GM18502 (cell line): ENCODE measurements at regions not wholly inside any gene's neighbourhood (a gene's known extent, or its start where the extent isn't known, plus 50 kb on each side); places are given as distances from the start of the nearest gene placed in this dataset.

Experiments
- ATAC-seq: cut with Tn5 transposase; IDR thresholded peaks from one replicate; pipeline ENCODE4 v1.9.1; 2021; ENCODE audit warnings: mild to moderate bottlenecking; ENCODE audit not compliant: unreplicated experiment, poor library complexity

- ATAC-seq = no peak
These were observed 190.6 kb upstream of the LNX1 start for GRCh38 chr4:53781629-53782457.

- ATAC-seq = no peak
These were observed 189.6 kb upstream of the LNX1 start for GRCh38 chr4:53780736-53781400.

- ATAC-seq = no peak
These were observed 187.7 kb upstream of the LNX1 start for GRCh38 chr4:53779025-53779424.

- ATAC-seq = no peak
These were observed 186.9 kb upstream of the LNX1 start for GRCh38 chr4:53778155-53778554.

- no peak for ATAC-seq
These were observed 186.1 kb upstream of the LNX1 start for GRCh38 chr4:53777244-53777984.

- no peak for ATAC-seq
These were observed 184.9 kb upstream of the LNX1 start for GRCh38 chr4:53776141-53776540.

- no peak for ATAC-seq
These were observed 184.1 kb upstream of the LNX1 start for GRCh38 chr4:53775381-53775780.

GRCh38 chr4:53771326-53771725 is 180.0 kb upstream of the LNX1 start:
- no peak for ATAC-seq

- ATAC-seq = no peak
These were observed 176.2 kb upstream of the LNX1 start for GRCh38 chr4:53767482-53767881.

- ATAC-seq = no peak
These were observed 173.6 kb upstream of the LNX1 start for GRCh38 chr4:53764761-53765490.

GRCh38 chr4:53763813-53764597 is 172.7 kb upstream of the LNX1 start:
- no peak for ATAC-seq

- no peak for ATAC-seq
These were observed 164.4 kb upstream of the LNX1 start for GRCh38 chr4:53755656-53756055.

GRCh38 chr4:53752124-53752523 is 160.8 kb upstream of the LNX1 start:
- ATAC-seq = no peak

GRCh38 chr4:53748328-53748772 is 157.1 kb upstream of the LNX1 start:
- ATAC-seq = peak; percentile 98

GRCh38 chr4:53747401-53747800 is 156.1 kb upstream of the LNX1 start:
- ATAC-seq = no peak

- no peak for ATAC-seq
These were observed 153.3 kb upstream of the LNX1 start for GRCh38 chr4:53744446-53745160.

- no peak for ATAC-seq
These were observed 143.5 kb upstream of the LNX1 start for GRCh38 chr4:53734584-53735353.

GRCh38 chr4:53734182-53734581 is 142.9 kb upstream of the LNX1 start:
- no peak for ATAC-seq
